ENCODE measurements at regions not wholly inside any gene's neighbourhood (a gene's known extent, or its start where the extent isn't known, plus 50 kb on each side); places are given as distances from the start of the nearest gene placed in this dataset.
A peak's percentile ranks its signal among the peaks of the same experiment; 100 is the strongest.

DNA sequence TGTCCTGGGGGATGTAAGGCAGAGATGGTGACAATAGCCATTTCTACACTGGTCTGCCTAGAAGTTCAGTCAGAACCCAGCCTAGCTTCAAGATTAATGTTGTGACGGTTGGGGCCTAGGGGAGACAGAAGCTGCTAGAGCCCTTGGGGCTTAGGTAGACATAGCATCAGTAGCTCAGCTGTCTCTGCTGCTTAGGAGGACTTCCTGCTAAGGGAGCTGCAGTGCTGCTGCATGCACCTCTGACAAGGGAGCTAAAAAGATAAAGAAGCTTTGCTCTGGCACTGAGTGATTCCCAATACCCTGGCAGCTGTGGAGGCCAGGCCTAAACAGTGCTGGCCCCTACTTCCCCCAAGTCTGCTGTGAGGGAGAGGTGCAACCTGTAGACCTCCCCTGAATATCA lies 116.0 kb downstream of the CT47B1 start:
- H3K4me3 ChIP-seq (ENCODE audit: low read depth in 1 of 3, low read length in 3 of 3): no peak overlapping the region
- H3K4me1 ChIP-seq (ENCODE audit: control insufficient read depth in 4 of 4, insufficient read depth in 4 of 4, low read length in 3 of 4): peaks cover 0 to 11% (median 9%) of the 10 kb centered on the region in 4 donors
- 97% methylated on average over 1 of the region's 1 CpG for WGBS
- DNase-seq (ENCODE audit: low spot score): no peak
- H3K27ac ChIP-seq (ENCODE audit: low read depth in 1 of 2, low read length in 2 of 2): no peak overlapping the region
- no peaks in the 10 kb centered on the region for H3K9me3 ChIP-seq (ENCODE audit: control insufficient read depth in 4 of 4, low read length in 3 of 4)
- no peak overlapping the region for H3K9ac ChIP-seq (ENCODE audit: low read depth in 1 of 2, low read length in 2 of 2)
- no peaks in the 10 kb centered on the region for H3K27me3 ChIP-seq (ENCODE audit: control insufficient read depth in 4 of 4, insufficient read depth in 4 of 4, low read length in 3 of 4)
- TF ChIP-seq HNF4G (IDR thresholded peaks at IDR 0.05): no peak
- TF ChIP-seq, protein P1, sequence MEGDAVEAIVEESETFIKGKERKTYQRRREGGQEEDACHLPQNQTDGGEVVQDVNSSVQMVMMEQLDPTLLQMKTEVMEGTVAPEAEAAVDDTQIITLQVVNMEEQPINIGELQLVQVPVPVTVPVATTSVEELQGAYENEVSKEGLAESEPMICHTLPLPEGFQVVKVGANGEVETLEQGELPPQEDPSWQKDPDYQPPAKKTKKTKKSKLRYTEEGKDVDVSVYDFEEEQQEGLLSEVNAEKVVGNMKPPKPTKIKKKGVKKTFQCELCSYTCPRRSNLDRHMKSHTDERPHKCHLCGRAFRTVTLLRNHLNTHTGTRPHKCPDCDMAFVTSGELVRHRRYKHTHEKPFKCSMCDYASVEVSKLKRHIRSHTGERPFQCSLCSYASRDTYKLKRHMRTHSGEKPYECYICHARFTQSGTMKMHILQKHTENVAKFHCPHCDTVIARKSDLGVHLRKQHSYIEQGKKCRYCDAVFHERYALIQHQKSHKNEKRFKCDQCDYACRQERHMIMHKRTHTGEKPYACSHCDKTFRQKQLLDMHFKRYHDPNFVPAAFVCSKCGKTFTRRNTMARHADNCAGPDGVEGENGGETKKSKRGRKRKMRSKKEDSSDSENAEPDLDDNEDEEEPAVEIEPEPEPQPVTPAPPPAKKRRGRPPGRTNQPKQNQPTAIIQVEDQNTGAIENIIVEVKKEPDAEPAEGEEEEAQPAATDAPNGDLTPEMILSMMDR (IDR thresholded peaks at IDR 0.05; ENCODE audit: low read depth, low read length, missing input control): no peak
- TF ChIP-seq RAD21 (IDR thresholded peaks at IDR 0.05): no peak
- TF ChIP-seq JUND (IDR thresholded peaks at IDR 0.05): no peak
- TF ChIP-seq FOXA1 (IDR thresholded peaks at IDR 0.05): no peak
- TF ChIP-seq, protein P2, sequence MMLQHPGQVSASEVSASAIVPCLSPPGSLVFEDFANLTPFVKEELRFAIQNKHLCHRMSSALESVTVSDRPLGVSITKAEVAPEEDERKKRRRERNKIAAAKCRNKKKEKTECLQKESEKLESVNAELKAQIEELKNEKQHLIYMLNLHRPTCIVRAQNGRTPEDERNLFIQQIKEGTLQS (IDR thresholded peaks at IDR 0.05): no peak
- TF ChIP-seq SP1 (IDR thresholded peaks at IDR 0.05): no peak
- no peak for TF ChIP-seq YY1 (IDR thresholded peaks at IDR 0.05)
- no peak for TF ChIP-seq HNF4A (conservative IDR thresholded peaks at IDR 0.05)
- TF ChIP-seq TAF1 (conservative IDR thresholded peaks at IDR 0.05): no peak
- TF ChIP-seq FOXA2 (IDR thresholded peaks at IDR 0.05): no peak
- TF ChIP-seq NR2F2 (IDR thresholded peaks at IDR 0.05): no peak
- TF ChIP-seq RXRA (IDR thresholded peaks at IDR 0.05): no peak
- no peaks in the 10 kb centered on the region for H3K36me3 ChIP-seq (ENCODE audit: control insufficient read depth in 4 of 4, insufficient read depth in 3 of 4, low read depth in 1 of 4, low read length in 3 of 4)

DNA sequence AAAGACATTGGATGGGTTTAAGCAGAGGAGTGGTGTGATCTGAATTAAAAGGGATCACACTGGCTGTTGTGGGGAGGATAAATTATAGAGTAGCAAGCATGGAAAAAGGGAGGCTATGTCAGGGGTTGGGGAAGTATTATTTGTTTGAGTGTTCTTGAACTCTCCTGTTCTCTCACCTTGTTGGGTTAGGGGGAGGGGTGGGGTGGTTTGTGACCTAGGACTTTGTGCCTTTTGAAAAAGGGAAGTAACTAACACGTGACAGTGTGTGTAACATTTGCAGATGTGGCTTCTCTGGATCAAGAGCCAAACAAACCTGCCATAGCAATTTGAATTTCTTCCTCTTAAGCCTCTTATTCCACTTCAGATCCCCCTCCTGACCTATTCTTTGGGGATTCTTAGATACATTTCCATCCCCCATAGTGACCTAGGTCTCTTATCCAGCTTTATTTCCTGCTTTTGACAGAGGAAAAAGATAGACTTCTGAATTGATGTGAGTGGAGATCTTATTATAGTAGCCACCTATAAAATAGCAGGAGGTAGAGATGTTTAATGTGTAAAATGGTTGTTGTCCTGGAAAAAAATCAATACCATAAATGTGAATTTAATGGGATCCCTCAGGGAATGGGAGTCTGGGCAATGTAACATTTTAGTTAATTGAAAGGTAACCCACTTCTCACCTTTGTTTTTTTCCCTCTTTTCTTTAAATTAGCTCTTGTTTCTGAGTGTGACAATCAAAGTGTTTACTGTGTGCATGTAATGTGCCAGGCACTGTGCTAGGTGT lies 120.4 kb downstream of the CT47B1 start:
- H3K36me3 ChIP-seq (ENCODE audit: control insufficient read depth in 4 of 4, insufficient read depth in 3 of 4, low read depth in 1 of 4, low read length in 3 of 4): no peaks in the 10 kb centered on the region
- no peak overlapping the region for H3K9ac ChIP-seq (ENCODE audit: low read depth in 1 of 2, low read length in 2 of 2)
- H3K4me3 ChIP-seq (ENCODE audit: low read depth in 1 of 3, low read length in 3 of 3): no peak overlapping the region
- no peaks in the 10 kb centered on the region for H3K9me3 ChIP-seq (ENCODE audit: control insufficient read depth in 4 of 4, low read length in 3 of 4)
- TF ChIP-seq, protein P3, sequence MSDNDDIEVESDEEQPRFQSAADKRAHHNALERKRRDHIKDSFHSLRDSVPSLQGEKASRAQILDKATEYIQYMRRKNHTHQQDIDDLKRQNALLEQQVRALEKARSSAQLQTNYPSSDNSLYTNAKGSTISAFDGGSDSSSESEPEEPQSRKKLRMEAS (IDR thresholded peaks at IDR 0.05): peak; percentile 54
- peak; percentile 6 to 18 for TF ChIP-seq RAD21 (IDR thresholded peaks at IDR 0.05)
- TF ChIP-seq, protein P4, sequence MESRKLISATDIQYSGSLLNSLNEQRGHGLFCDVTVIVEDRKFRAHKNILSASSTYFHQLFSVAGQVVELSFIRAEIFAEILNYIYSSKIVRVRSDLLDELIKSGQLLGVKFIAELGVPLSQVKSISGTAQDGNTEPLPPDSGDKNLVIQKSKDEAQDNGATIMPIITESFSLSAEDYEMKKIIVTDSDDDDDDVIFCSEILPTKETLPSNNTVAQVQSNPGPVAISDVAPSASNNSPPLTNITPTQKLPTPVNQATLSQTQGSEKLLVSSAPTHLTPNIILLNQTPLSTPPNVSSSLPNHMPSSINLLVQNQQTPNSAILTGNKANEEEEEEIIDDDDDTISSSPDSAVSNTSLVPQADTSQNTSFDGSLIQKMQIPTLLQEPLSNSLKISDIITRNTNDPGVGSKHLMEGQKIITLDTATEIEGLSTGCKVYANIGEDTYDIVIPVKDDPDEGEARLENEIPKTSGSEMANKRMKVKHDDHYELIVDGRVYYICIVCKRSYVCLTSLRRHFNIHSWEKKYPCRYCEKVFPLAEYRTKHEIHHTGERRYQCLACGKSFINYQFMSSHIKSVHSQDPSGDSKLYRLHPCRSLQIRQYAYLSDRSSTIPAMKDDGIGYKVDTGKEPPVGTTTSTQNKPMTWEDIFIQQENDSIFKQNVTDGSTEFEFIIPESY (IDR thresholded peaks at IDR 0.05): no peak
- TF ChIP-seq TAF1 (conservative IDR thresholded peaks at IDR 0.05): no peak
- peak; percentile 45 to 57 for TF ChIP-seq JUND (IDR thresholded peaks at IDR 0.05)
- TF ChIP-seq GABPA (IDR thresholded peaks at IDR 0.05 in 1 of 2, conservative IDR thresholded peaks at IDR 0.05 in 1 of 2): no peak
- peak in 1 of 2 donors; percentile 19 for TF ChIP-seq EGR1 (IDR thresholded peaks at IDR 0.05; ENCODE audit: low read depth in 2 of 2)
- TF ChIP-seq YY1 (IDR thresholded peaks at IDR 0.05): no peak
- TF ChIP-seq HNF4A (conservative IDR thresholded peaks at IDR 0.05): peak; percentile 90 to 93
- peak; percentile 84 for TF ChIP-seq HNF4G (IDR thresholded peaks at IDR 0.05)
- peak; percentile 84 to 89 for TF ChIP-seq RXRA (IDR thresholded peaks at IDR 0.05)
- TF ChIP-seq, protein P1 (IDR thresholded peaks at IDR 0.05; ENCODE audit: low read depth, low read length, missing input control): no peak
- peak; percentile 36 for TF ChIP-seq FOXA2 (IDR thresholded peaks at IDR 0.05)
- TF ChIP-seq SP1 (IDR thresholded peaks at IDR 0.05): peak; percentile 94
- no peak for TF ChIP-seq NR2F2 (IDR thresholded peaks at IDR 0.05)
- H3K27me3 ChIP-seq (ENCODE audit: control insufficient read depth in 4 of 4, insufficient read depth in 4 of 4, low read length in 3 of 4): no peaks in the 10 kb centered on the region
- peak overlapping the region; percentile 48 to 66 for H3K27ac ChIP-seq (ENCODE audit: low read depth in 1 of 2, low read length in 2 of 2)
- whole genome bisulfite sequencing: 16% methylated on average over 1 of the region's 1 CpG
- peak; percentile 38 for DNase-seq (ENCODE audit: low spot score)
- H3K4me1 ChIP-seq (ENCODE audit: control insufficient read depth in 4 of 4, insufficient read depth in 4 of 4, low read length in 3 of 4): peaks cover 0 to 27% (median 19%) of the 10 kb centered on the region in 4 donors

Data from liver (tissue), 8 donors.